ENCODE measurements at regions not wholly inside any gene's neighbourhood (a gene's known extent, or its start where the extent isn't known, plus 50 kb on each side); places are given as distances from the start of the nearest gene placed in this dataset.

DNA sequence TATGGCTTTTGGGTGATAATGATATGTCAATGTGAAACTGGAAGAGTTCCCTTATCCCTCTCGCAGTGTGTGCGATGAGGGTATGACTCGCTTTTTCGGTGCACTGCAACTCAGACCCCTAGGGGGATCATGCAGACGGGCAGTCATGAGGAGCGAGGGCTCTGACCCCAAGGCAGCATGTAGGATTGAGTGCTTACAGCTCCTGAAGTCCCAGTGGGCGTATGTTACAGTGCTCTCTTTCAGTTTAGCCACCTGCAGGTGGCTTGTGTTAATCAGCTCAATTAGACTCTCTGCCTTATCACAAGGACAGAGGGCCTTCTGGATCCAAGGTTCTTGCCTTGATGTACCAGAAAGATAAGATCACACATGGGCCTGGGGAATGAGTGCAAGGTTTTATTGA, 1269.9 kb upstream of the GYPC start:
- no peak overlapping the region for H3K4me3 ChIP-seq
- H3K27ac ChIP-seq: no peak overlapping the region
- WGBS, 2 donors: 80 to 83% methylated on average over 7 of the region's 7 CpGs
- H3K4me1 ChIP-seq: no peaks in the 10 kb centered on the region
- H3K27me3 ChIP-seq: no peaks in the 10 kb centered on the region
- no peaks in the 10 kb centered on the region for H3K36me3 ChIP-seq
- peaks cover 0 to 15% (median 0%) of the 10 kb centered on the region in 11 donors for H3K9me3 ChIP-seq
- intact Hi-C loops (cut with DNase I): no loop called here
- no peak for TF ChIP-seq CTCF (IDR thresholded peaks at IDR 0.05)
- DNase-seq (no peak), ATAC-seq (no peak)

DNA sequence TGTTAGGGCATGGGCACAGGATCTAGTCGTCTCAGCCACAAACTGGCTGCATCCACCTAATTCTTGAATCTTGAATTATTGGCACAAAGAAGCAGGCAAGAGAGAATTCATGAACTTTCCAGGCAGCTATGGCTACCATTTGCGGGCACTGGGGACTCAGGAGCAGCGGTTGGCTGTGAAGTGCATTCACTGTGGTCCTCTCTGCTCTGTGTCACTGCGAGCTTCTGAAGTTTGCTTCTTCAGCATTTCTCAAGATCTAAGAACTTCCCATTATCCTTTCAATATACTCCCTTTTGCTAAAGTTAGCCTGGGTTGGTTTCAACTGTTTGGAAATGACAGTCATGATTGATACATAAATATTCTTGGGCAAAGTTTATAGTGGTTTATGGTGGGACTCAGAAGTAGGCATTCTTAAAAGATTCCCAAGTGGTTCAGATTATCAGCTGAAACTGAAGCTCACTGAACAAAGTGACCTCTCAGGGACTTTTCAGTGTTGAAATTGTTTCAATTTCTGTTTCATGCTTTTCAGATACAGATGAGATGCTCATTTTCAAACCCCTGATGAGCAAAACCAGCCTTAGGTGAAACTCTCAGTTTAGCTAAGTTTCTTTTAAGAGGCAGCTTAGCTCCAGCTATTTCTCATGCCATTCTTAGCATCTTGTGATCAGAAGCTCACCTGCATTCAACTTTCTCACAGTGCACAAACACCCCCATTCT, 1258.3 kb upstream of the GYPC start:
- DNase-seq (no peak), ATAC-seq (no peak)
- WGBS, 2 donors: 85 to 88% methylated on average over 4 of the region's 4 CpGs
- Histone ChIP-seq H3K27me3 (no peaks in the 10 kb centered on the region), H3K4me1 (no peaks in the 10 kb centered on the region), H3K4me3 (no peak overlapping the region), H3K9me3 (no peaks in the 10 kb centered on the region), H3K27ac (no peak overlapping the region), H3K36me3 (no peaks in the 10 kb centered on the region)
- intact Hi-C loops (cut with DNase I): no loop called here
- no peak for TF ChIP-seq CTCF (IDR thresholded peaks at IDR 0.05)

- 45 to 52% methylated on average over 7 of the region's 7 CpGs for WGBS, 2 donors
- H3K4me1 ChIP-seq: no peaks in the 10 kb centered on the region
- DNase-seq (no peak), ATAC-seq (no peak)
- H3K36me3 ChIP-seq: no peaks in the 10 kb centered on the region
- intact Hi-C loops (cut with DNase I): no loop called here
- no peaks in the 10 kb centered on the region for H3K9me3 ChIP-seq
- H3K4me3 ChIP-seq: no peak overlapping the region
- no peak overlapping the region for H3K27ac ChIP-seq
- TF ChIP-seq CTCF (IDR thresholded peaks at IDR 0.05): no peak
- no peaks in the 10 kb centered on the region for H3K27me3 ChIP-seq
Observed at GRCh38 chr2:125398738-125399524, 1257.0 kb upstream of the GYPC start.

DNA sequence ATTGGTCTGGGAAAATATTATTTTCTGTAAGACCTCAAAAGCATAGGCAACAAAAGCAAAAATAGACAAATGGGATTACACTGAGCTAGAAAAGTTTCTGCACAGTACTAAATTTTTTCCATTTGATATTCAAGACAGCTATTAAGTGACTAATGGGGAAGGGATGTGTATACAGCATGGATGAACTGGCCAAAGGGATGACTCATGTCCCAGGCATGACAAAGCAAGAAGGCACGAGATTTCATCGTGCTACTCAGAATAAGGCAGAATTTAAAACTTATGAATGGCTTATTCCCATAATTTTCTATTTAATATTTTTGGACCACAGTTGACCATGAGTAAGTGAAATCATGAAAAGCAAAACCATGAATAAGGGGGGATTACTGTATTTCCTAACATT, 1250.1 kb upstream of the GYPC start:
- ATAC-seq (no peak), DNase-seq (no peak)
- H3K9me3 ChIP-seq: no peaks in the 10 kb centered on the region
- no peaks in the 10 kb centered on the region for H3K4me1 ChIP-seq
- H3K4me3 ChIP-seq: no peak overlapping the region
- H3K36me3 ChIP-seq: no peaks in the 10 kb centered on the region
- no peak overlapping the region for H3K27ac ChIP-seq
- intact Hi-C loops (cut with DNase I): no loop called here
- TF ChIP-seq CTCF (IDR thresholded peaks at IDR 0.05): no peak
- WGBS, 2 donors: 19 to 24% methylated on average over 2 of the region's 2 CpGs
- no peaks in the 10 kb centered on the region for H3K27me3 ChIP-seq
